NCI-H524 (cell line): ENCODE measurements at regions not wholly inside any gene's neighbourhood (a gene's known extent, or its start where the extent isn't known, plus 50 kb on each side); places are given as distances from the start of the nearest gene placed in this dataset.
"Not testable (repeated sequence)": the region's sequence is repeated elsewhere in the genome, so short reads cannot be mapped to it uniquely, and the experiment has no call there.

Experiments
- DNase-seq, 2 experiments: peaks; one replicate each; lab custom pipeline; 2025; lab: John Stamatoyannopoulos, UW

DNA sequence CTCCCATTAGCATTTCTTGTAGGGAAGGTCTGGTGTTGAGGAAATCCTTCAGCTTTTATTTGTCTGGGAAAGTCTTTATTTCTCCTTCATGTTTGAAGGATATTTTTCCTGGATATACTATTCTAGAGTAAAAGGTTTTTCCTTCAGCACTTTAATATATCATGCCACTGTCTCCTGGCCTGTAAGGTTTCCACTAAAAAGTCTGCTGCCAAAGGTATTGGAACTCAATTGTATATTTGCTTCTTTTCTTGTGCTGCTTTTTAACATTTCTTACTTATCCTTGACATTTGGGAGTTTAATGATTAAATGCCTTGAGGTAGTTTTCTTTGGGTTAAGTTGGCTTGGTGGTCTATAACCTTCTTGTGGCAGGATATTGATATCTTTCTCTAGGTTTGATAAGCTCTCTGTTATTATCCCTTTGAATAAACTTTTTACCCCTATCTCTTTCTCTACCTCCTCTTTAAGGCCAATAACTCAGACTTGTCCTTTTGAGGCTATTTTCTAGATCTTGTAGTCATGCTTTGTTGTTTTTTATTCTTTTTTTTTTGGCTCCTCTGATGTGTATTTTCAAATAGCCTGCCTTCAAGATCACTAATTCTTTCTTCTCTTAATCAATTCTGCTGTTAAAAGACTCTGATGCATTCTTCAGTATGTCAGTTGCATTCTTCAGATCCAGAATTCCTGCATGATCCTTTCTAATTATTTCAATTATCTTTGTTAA, 225.0 kb upstream of the ZNF217 start:
- DNase-seq, result no peak

DNA sequence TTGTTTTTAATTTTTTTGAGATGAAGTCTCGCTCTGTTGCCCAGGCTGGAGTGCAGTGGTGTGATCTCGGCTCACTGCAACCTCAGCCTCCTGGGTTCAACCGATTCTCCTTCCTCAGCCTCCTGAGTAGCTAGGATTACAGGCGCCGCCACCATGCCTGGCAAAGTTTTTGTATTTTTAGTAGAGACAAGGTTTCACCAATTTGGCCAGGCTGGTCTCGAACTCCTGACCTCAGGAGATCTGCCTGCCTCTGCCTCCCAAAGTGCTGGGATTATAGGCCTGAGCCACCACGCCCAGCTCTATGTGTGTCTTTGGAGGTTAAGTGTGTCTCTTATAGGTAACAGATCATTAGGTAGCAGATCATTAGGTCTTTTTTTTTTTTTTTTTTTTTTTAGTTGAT, 223.9 kb upstream of the ZNF217 start:
- DNase-seq, result not testable (repeated sequence)

DNA sequence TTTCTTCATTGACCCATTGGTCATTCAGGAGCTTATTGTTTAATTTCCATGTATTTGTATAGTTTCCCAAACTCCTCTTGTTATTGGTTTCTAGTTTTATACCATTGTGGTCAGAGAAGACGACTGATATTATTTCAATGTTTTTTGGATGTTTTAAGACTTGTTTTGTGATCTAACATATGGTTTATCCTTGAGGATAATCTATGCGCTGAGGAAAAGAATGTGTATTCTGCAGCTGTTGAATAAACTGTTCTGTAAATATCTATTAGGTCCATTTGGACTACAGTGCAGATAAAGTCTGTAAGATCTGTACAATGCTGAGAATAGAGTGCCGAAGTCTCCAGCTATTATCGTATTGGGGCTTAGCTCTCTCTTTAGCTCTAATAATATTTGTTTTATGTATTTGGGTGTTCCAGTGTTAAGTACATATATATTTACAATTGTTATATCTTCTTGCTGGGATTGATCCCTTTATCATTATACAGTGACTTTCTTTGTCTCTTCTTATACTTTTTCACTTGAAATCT, 223.3 kb upstream of the ZNF217 start:
- DNase-seq, result no peak

DNA sequence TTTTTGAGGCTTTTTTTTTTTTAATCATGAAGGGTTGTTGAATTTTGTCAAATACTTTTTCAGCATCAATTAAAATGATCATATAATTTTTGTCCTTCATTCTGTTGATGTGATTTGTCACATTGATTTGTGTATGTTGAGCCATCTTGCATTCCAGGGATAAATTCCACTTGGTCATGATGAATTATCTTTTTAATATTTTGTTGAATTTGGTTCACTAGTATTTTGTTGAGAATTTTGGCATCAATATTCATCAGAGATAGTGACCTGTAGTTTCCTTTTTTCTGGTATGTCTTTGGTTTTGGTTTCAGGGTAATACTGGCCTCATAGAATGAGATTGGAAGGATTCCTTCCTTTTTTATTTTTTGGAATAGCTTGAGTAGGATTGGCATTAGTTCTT, 221.9 kb upstream of the ZNF217 start:
- DNase-seq, result no peak

DNA sequence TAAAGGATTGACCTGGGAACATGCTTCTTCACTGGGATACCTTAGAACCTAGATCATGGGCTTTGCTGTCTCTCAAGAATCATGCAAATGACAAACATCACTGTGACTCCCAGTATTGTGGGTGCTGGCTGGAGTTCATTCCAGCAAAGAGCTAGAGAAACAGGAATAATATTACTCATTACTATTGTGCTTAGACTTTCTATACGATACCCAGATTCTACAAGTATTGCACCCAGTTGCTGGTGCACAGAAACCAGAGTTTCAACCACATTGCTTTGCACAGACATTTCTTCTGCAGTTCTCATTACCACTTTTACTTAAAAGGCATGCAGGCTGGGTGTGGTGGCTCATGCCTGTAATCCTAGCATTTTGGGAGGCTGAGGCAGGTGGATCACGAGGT, 220.4 kb upstream of the ZNF217 start:
- no peak for DNase-seq

DNA sequence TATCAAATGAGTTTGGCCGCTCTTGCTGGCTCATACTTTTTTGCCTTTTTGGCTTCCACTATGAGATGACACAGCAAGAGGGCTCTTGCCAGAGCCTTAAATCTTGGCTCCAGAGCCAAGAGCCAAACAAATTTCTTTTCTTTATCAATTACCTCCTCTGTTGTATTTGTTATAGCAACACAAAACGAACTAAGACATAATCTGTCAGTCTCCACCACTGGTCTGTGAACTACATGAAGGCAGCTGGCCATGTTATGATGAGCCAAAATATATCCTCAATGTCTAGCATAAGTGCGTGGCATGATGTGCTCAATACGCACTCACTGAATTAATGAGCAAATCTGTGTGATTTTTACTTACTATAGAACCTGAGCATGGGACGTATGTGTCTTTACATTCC, 220.0 kb upstream of the ZNF217 start:
- DNase-seq, result no peak

DNA sequence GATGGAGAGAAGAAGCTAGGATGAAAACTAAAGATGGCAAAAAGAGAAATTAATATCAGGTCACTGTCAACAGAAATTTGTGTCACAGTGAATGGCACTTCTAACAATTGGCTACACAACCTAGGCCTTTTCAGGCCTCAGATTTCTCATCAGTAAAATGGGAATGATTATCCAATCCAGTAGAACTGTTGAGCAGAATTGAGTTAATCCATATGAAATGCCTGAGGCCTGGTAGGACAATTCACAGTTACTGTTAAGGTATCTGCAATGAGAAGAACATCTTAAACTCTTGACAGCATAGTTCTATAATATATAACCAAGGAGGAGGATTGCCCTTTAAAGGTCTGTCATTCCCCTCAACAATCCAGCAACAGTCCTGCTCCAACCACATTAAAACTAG, 217.9 kb upstream of the ZNF217 start:
- no peak for DNase-seq

DNA sequence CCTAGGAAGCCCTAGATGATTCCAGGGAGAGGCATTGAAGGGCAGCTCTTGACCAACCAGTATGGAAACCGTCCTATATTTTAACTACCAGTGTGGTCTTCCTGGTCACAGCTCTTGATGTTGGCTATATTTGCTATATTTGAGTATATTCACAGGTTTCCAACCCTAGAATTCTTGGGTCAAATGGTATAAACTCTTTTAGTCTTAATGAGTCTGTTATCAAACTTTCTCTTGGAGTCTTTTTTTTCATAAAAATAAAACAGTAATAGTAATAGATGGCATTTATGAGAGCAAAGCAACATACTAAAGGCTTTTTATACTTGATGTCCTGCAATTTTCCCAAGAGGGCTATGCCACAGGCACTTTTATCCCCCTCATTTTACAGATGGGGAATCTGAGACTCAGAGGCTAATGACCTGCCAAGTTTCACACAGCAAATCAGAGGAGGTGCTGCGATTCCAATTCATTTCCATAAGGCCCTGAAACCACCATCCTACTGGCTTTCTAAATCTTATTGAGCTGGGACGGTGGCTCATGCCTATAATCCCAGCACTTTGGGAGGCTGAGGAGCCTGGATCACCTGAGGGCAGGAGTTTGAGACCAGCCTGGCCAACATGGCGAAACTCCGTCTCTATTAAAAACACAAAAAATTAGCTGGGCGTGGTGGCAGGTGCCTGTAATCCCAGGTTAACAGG, 217.2 kb upstream of the ZNF217 start:
- DNase-seq, result no peak

DNA sequence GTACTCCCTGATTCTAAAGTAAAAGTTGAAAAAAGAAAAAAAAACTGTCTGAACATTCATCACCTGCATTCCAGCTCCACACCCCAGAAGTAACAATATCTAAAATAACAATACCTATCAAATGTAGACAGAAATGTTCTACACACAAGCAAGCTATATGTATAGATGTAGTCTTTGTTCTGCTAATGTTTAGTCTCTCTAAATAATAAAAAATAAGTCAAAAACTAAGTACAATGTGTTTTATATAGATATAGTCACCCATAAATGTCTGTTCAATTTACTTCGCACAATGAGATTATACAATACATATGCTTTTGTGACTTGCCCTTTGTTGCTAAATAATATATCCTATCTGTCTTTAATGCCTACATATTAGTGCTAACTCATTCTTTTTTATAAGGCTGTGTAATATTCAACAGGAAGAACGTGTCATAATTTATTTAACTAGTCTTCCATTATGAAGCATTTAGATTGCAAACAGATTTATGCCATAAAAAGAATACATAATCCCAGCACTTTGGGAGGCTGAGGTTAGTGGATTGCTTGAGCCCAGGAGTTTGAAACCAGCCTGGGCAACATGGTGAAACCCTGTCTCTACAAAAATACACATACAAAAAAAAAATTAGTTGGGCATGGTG, 216.2 kb upstream of the ZNF217 start:
- no peak for DNase-seq

DNA sequence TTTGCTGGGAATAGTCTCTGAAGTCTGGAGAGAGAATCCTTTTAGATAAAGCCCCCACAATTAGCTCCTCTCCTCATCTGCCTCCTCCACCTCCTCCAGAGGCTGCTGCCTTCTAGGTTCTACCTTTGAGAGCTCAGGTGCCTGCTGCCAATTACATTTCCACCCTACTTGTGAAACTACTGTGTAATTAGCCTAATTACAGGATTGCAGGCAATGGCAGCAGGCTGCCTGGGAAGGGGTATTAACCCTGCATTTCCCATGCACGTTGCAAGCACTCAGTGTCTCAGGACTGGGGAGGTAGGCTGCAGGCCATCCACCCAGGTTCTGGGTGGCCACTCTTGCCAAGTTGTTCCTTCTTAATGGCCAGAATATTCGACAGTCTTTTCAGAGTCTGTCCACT, 215.6 kb upstream of the ZNF217 start:
- DNase-seq, result no peak

DNA sequence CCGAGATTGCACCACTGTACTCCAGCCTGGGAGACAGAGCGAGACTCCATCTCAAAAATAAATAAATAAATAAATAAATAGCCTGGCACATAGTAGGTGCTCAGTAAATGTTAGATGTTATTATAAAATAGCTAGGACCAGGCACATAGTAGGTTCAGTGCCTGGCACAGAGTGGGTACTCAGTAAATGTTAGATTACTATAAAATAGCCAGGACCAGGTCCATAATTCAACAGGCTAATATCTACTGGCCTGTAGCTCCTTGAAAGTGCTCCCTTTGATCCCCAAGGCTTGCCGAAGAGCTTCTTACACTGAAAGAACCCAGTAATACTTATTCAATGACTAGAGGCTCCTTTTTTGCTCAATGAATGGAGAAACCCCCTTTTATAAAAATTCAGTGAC, 215.1 kb upstream of the ZNF217 start:
- no peak for DNase-seq

DNA sequence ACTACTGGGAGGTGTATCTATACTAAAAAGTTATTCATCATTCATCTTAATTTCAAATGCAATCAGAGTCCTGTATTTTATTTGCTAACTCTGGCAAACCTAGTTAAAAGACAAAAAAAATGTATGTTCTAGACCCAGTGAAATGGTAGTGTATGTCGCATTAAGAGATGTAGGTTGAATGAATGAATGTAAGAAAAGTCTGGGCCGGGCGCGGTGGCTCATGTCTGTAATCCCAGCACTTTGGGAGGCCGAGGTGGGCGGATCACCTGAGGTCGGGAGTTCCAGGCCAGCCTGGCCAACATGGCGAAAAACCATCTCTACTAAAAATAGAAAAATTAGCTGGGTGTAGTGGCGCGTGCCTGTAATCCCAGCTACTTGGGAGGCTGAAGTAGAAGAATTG, 214.7 kb upstream of the ZNF217 start:
- DNase-seq, result not testable (repeated sequence)

DNA sequence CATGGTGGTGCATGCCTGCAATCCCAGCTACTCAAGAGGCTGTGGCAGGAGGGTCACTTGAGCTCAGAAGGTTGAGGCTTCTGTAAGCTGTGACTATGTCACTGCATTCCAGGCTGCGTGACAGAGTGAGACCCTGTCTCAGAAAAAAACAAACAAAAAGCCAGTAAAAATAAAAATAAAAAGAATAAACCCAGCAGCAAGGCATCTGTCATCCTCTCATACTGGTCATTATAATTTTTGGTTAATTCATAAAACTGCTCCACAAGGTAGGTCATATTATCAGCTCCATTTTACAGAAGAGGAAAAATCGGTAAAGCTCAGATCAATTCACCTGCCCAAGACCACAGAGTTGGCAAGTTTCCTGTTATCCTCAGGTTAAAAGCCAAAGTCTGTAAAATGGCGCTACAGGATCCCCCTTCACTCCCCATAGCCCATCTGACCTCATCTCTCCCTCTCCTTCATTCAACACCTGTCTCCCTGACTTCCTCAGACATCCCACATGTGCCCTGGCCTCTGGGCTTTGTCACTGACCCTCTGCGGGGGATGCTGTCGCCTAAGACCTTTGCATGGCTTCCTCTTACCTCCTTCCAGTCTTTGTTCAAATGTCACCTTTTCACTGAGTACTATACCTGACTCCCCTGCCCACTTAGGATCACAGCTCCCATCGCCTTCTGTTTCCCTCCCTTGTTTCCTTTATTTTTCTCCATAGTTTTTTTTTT, 213.2 kb upstream of the ZNF217 start:
- DNase-seq, result no peak

DNA sequence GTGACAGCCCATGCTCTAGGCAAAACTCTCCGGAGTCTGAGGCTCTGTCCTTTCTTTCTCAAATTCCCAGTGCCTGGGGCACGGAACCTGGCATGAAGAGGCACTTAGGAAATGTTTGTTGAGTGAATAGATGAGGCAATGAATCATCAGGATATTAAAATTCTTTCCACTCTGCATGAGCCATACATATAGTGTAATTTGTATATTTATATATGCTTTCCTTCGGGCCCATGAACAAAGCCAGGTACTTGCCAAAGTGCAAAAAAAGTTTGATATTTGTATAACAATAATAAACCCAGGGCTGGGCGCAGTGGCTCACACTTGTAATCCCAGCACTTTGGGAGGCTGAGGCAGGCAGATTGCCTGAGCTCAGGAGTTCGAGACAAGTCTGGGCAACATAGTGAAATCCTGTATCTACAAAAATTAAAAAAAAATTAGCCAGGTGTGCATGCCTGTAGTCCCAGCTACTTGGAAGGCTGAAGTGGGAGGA, 212.3 kb upstream of the ZNF217 start:
- DNase-seq, result no peak

DNA sequence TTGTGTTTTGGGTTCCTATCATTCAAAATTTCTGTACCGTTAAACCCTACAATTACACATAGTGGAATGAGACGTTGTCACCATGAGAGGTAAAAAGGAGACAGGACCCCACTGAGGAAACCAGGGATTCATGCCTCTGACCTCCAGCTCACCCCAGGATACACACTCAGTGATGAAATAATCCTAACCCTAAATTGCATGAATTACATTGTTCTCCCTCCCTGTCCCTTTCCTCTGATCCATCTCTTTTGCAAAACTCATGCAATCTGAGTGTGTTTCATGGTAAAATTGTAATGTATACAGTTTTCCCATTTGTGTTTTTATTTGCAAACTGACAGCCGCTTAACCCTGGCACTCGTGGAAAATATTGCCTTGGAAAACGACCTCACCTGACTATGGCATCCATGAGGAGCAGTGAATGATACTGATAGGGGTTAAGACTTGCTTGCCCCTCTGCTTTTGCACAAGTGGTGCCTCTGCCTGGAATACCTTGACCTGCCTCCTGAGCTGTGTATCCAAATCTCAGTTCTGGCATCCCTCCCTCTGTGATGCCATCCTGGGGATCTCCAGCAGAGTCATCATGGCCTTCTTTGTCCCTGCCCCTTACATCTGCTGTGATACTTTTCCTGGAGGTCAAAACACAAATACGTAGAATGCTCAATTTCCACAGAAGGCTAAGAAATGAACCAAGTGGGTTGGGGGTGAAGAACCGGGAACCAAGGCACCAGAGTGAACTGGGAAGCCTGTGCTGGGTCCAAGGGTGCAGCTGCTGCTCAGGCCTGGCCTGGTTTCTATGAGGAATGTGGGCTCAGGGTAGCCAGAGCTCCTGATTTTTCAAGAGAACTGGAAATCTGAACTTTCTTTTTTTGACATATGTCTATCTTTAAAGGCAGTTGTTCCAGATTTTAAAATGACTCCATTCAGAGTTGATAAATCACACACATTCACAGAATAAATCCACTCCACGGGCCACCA, 211.6 kb upstream of the ZNF217 start:
- DNase-seq, result no peak

DNA sequence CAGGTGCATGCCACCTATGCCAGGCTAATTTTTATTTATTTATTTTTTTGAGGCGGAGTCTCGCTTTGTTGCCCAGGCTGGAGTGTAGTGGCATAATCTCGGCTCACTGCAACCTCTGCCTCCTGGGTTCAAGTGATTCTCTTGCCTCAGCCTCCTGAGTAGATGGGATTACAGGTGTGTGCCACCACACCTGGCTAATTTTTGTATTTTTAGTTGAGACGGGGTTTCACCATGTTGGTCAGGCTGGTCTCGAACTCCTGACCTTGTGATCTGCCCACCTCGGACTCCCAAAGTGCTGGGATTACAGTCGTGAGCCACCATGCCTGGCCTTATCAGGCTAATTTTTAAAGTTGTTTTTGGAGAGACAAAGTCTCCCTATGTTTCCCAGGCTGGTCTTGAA, 210.7 kb upstream of the ZNF217 start:
- not testable (repeated sequence) for DNase-seq

DNA sequence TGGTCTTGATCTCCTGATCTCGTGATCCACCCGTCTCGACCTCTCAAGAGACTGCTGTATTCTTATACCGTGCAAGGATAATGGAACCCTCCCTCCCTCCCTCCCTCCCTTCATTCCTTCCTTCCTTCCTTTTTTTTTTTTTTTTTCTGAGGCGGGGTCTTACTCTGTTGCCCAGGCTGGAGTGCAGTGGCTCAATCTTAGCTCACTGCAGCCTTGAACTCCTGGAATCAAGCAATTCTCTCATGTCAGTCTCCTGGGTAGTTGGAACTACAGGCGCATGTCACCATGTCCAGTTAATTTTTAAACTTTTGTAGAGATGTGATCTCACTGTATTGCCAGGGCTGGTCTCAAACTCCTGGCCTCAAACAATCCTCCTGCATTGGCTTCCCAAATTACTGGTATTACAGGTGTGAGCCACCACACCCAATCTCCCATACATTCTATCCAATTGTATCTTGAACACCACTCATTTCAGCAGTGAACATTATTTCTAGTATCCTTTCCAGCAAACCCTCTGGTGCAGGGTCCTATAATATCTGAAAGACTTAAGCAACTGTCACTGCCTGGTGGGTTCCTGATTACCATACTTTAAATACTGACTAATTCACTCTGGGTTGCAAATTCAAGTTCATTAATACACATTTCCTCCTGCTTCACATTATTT, 210.0 kb upstream of the ZNF217 start:
- no peak for DNase-seq

DNA sequence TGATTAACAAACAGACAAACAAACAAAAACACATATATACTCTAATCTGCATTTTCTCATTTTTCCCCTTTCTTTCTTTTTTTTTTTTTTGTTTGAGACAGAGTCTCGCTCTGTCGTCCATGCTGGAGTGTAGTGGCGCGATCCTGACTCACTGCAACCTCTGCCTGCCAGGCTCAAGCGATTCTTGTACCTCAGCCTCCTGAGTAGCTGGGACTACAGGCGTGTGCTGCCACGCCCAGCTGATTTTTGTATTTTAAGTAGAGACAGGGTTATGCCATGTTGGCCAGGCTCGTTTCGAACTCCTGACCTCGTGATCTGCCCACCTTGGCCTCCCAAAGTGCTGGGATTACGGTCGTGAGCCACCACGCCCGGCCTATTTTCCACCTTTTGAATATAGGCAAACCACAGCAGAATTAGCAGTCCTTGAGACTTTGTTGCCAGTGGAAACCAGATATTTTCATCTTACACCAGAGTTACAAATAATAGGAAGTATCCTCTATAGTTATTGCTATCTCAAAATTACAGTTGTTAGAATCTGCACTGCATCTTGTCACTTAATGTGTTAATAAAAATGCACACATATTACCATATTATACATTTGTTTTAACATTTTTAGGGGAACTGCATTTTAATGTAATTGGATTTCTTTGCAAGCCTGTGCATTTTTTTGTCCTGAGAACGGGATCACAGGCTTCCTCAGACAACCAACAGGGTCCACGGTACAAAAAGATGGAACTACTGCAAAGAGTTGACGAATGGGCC, 208.2 kb upstream of the ZNF217 start:
- DNase-seq, result no peak

DNA sequence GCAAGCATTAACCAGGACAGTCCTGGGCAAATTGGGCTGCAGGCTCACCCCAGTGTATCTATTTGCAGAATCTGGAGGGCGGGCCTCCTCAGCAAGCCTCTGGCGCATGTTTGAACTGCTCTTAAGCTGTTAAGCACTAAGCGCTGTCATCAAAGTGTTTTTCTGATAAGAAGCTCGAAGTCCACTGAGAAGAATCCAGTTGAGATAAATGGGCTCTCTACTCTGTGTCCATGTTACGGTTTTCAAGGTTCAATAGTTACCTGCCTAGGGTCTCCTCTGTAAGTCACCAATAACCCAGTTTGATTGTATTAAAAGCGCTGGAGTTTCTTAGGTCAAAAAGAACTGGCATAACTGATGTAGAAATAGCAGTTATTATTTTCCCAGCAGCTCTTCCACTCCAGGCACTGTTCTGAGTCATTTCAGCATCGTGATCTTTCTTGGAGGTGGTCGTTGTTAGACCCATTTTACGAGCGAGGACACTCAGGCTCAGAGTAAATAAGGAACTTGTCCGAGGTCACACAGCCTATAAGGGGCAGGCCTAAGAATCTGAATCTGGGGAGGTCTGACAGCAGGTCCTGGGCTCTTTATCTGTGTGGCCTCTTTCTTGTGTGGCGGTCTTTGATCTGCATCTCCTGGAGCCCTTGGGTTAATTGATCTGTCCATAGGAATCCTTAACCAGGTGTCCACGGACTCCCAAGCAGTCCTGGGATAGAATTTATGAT, 207.4 kb upstream of the ZNF217 start:
- no peak for DNase-seq
